HEK293T (cell line): ENCODE measurements at regions not wholly inside any gene's neighbourhood (a gene's known extent, or its start where the extent isn't known, plus 50 kb on each side); places are given as distances from the start of the nearest gene placed in this dataset.

Experiments
- BHLHE40 ChIP-seq: fragments of 450-650 bp; IDR thresholded peaks from 2 replicates; pipeline ENCODE4 v1.6.1; 2016; ENCODE audit warnings: mild to moderate bottlenecking, moderate library complexity, borderline replicate concordance
- CTBP1 ChIP-seq: fragments of 450-650 bp; IDR thresholded peaks from 2 replicates; pipeline ENCODE4 v1.6.1; 2016; ENCODE audit warnings: borderline replicate concordance
- ELF4 ChIP-seq: fragments of 450-650 bp; IDR thresholded peaks from 2 replicates; pipeline ENCODE4 v1.6.1; 2017; ENCODE audit warnings: antibody characterized with exemption
- FOXA1 ChIP-seq: fragments of 450-650 bp; IDR thresholded peaks from 2 replicates; pipeline ENCODE4 v1.6.1; 2016; ENCODE audit warnings: mild to moderate bottlenecking
- FOXK2 ChIP-seq: fragments of 450-650 bp; IDR thresholded peaks from 2 replicates; pipeline ENCODE4 v1.6.1; 2016; ENCODE audit warnings: mild to moderate bottlenecking
- FOXM1 ChIP-seq: fragments of 450-650 bp; IDR thresholded peaks from 2 replicates; pipeline ENCODE4 v1.6.1; 2017; ENCODE audit warnings: mild to moderate bottlenecking, borderline replicate concordance
- HDGF ChIP-seq: fragments of 450-650 bp; IDR thresholded peaks from 2 replicates; pipeline ENCODE4 v1.6.1; 2017; ENCODE audit warnings: antibody characterized with exemption, borderline replicate concordance
- L3MBTL2 ChIP-seq: fragments of 450-650 bp; conservative IDR thresholded peaks from 2 replicates; pipeline ENCODE4 v1.6.1; 2016; ENCODE audit warnings: mild to moderate bottlenecking
- LEF1 ChIP-seq: fragments of 450-650 bp; IDR thresholded peaks from 2 replicates; pipeline ENCODE4 v1.6.1; 2017; ENCODE audit warnings: mild to moderate bottlenecking, borderline replicate concordance
- NFRKB ChIP-seq: fragments of 450-650 bp; IDR thresholded peaks from 2 replicates; pipeline ENCODE4 v1.6.1; 2016; ENCODE audit warnings: mild to moderate bottlenecking, moderate library complexity
- SP1 ChIP-seq: fragments of 450-650 bp; IDR thresholded peaks from 2 replicates; pipeline ENCODE4 v1.6.1; 2017
- SUZ12 ChIP-seq: fragments of 450-650 bp; IDR thresholded peaks from 2 replicates; pipeline ENCODE4 v1.6.1; 2016; ENCODE audit warnings: mild to moderate bottlenecking
- ZNF384 ChIP-seq: fragments of 450-650 bp; IDR thresholded peaks from 2 replicates; pipeline ENCODE4 v1.6.1; 2016
- TF ChIP-seq, protein P1 (sequence below): fragments of 450-650 bp; IDR thresholded peaks from 2 replicates; pipeline ENCODE4 v1.6.1; 2016

DNA sequence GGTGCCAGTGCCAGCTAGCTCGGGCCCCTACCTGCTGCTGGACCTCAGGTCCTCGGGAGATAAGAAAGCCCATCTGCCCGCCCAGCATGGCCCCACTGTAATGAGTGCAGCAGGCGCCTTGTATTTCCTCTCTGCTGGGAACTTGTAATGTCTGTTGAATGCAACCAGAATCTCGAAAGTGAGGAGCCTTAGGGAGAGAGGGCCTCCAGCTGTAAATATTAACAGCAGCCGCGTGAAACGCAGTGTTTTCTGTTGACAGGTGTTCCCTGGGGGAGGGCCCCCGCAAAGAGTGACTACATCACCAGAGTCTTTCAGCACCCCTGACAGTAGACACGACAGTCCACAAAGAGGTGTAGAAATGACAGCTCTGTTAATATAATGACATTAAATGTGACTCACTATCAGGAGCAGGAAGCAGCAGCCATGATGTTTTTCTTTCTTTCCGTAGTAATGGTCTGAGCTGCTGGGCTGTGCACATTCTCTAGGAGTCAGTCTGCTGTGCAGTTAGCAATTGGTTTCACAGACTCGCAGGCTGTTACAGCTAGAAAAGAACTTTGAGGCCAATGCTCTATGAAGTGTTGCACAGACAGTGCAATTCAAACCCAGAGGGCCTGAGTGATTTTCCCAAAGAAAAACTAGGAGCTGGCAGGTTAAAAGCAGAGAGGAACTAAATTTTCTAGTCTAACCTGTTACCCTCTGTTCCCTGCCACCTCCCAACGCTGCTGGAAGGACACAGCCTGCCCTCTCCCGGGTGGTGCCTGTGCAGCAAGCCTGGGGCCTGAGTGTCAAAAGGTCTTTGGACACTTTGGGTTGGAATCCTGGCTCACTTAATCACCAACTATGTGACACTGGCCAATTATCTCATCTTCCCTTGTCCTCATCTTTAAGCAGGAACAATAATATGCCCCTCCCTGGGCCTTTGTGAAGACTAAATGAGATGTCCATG lies 58.6 kb upstream of the WASF3 start:
- TF ChIP-seq FOXA1 (no peak), ZNF384 (no peak), CTBP1 (no peak), ELF4 (no peak), BHLHE40 (no peak), LEF1 (no peak), NFRKB (no peak), SUZ12 (no peak), SP1 (no peak), L3MBTL2 (no peak), FOXM1 (no peak), HDGF (no peak), FOXK2 (no peak)
- TF ChIP-seq, protein P1, sequence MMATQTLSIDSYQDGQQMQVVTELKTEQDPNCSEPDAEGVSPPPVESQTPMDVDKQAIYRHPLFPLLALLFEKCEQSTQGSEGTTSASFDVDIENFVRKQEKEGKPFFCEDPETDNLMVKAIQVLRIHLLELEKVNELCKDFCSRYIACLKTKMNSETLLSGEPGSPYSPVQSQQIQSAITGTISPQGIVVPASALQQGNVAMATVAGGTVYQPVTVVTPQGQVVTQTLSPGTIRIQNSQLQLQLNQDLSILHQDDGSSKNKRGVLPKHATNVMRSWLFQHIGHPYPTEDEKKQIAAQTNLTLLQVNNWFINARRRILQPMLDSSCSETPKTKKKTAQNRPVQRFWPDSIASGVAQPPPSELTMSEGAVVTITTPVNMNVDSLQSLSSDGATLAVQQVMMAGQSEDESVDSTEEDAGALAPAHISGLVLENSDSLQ = no peak
